Transverse colon (tissue), 4 donors: ENCODE measurements at regions not wholly inside any gene's neighbourhood (a gene's known extent, or its start where the extent isn't known, plus 50 kb on each side); places are given as distances from the start of the nearest gene placed in this dataset.

Experiments
- DNase-seq: peaks from one replicate; pipeline ENCODE4 v3.0.0-alpha.2; 2019
- H3K27ac ChIP-seq, 4 donors: fragments of 200-600 bp; sonication (generic); 2 replicates each; pipeline ENCODE4 v1.5.1; 2016 to 2018; ENCODE audit warnings: inconsistent platforms in 4 of 4
- H3K27me3 ChIP-seq: fragments of 200-600 bp; sonication (generic); 2 replicates; pipeline ENCODE4 v1.5.1; 2017; ENCODE audit warnings: inconsistent platforms
- H3K36me3 ChIP-seq, 4 donors: fragments of 200-600 bp; sonication (generic); 2 replicates each; pipeline ENCODE4 v1.5.1; 2017 to 2019; ENCODE audit warnings: inconsistent platforms in 4 of 4
- H3K4me1 ChIP-seq, 4 donors: fragments of 200-600 bp; sonication (generic); 2 replicates each; pipeline ENCODE4 v1.5.1; 2017 to 2020; ENCODE audit warnings: inconsistent platforms in 4 of 4
- H3K4me3 ChIP-seq, 4 donors: fragments of 200-600 bp; sonication (generic); 1 replicate in 1 of 4; 2 replicates in 3 of 4; pipeline versions ENCODE4 v1.5.1 to v1.6.1; 2017 to 2019; ENCODE audit warnings: inconsistent platforms in 4 of 4
- H3K9me3 ChIP-seq, 2 donors: fragments of 200-600 bp; sonication (generic); 2 replicates each; pipeline ENCODE4 v1.5.1; 2017 to 2019; ENCODE audit warnings: inconsistent platforms in 2 of 2
- CTCF ChIP-seq, 5 experiments: fragments of 200-600 bp in 3 of 5; fragments of 450-650 bp in 2 of 5; sonication (generic) in 3 of 5; IDR thresholded peaks; 1 replicate in 2 of 5; 2 replicates in 3 of 5; pipeline ENCODE4 v1.5.1; 2016 to 2017; ENCODE audit warnings: antibody characterized with exemption in 5 of 5, inconsistent platforms in 3 of 5, mild to moderate bottlenecking in 2 of 5, moderate library complexity in 1 of 5
- EP300 ChIP-seq: sonication (generic); formaldehyde crosslinking; IDR thresholded peaks from one replicate; pipeline ENCODE4 v1.6.1; 2017; ENCODE audit warnings: antibody characterized with exemption, low read depth
- POLR2A ChIP-seq: fragments of 450-650 bp; IDR thresholded peaks from one replicate; pipeline ENCODE4 v1.6.1; 2016; ENCODE audit warnings: antibody characterized with exemption, mild to moderate bottlenecking, moderate library complexity
- POLR2AphosphoS5 ChIP-seq, 3 donors: sonication (generic); formaldehyde crosslinking; IDR thresholded peaks; one replicate each; pipeline ENCODE4 v1.6.1; 2016; ENCODE audit warnings: antibody characterized with exemption in 3 of 3
- WGBS, 2 donors: methylation state at CpG; one replicate each; pipeline ENCODE4 v1.1.5; 2018; ENCODE audit warnings: low coverage in 1 of 2; 5-methylcytosine and 5-hydroxymethylcytosine counted together
- in situ Hi-C, 4 donors: fragments of 200-750 bp; cut with MboI; loops; one replicate each; pipeline versions ENCODE4 v1.15.0 to v1.15.1; 2017; ENCODE audit warnings: low sequenced_read_pairs in 3 of 4, low pct_ligation_motif_present in 1 of 4, low pct_unique_long_range_greater_than_20kb in 1 of 4
- intact Hi-C: fragments of 100-400 bp; cut with DNase I; formaldehyde crosslinking; loops from one replicate; pipeline ENCODE4 v1.15.1; 2023; ENCODE audit warnings: low total_unique reads

- in situ Hi-C loops (no loop called here), intact Hi-C loops (no loop called here)
- Histone ChIP-seq H3K27me3 (no peaks in the 10 kb centered on the region), H3K27ac (no peak overlapping the region), H3K9me3 (no peaks in the 10 kb centered on the region), H3K4me3 (no peak overlapping the region), H3K36me3 (no peaks in the 10 kb centered on the region), H3K4me1 (no peaks in the 10 kb centered on the region)
- WGBS, 2 donors = 72 to 75% methylated on average over 3 to 6 of the region's 6 CpGs
- no peak for DNase-seq
- TF ChIP-seq POLR2A (no peak), CTCF (IDR thresholded peaks at IDR 0.05) (no peak), EP300 (no peak), POLR2AphosphoS5 (IDR thresholded peaks at IDR 0.05) (no peak)
Measured at GRCh38 chr4:180721356-180721755, 1521.8 kb upstream of the TENM3 start.

GRCh38 chr4:180726611-180727010 is 1516.6 kb upstream of the TENM3 start:
- H3K9me3 ChIP-seq = no peaks in the 10 kb centered on the region
- no peaks in the 10 kb centered on the region for H3K36me3 ChIP-seq
- H3K27me3 ChIP-seq = no peaks in the 10 kb centered on the region
- in situ Hi-C loops = no loop called here
- no peak for DNase-seq
- H3K27ac ChIP-seq = no peak overlapping the region
- TF ChIP-seq POLR2AphosphoS5 (IDR thresholded peaks at IDR 0.05) = no peak
- H3K4me1 ChIP-seq = no peaks in the 10 kb centered on the region
- 71 to 74% methylated on average over 6 of the region's 6 CpGs for WGBS, 2 donors
- H3K4me3 ChIP-seq = no peak overlapping the region
- intact Hi-C loops = no loop called here

GRCh38 chr4:180727478-180727877 is 1515.7 kb upstream of the TENM3 start:
- Histone ChIP-seq H3K4me3 (no peak overlapping the region), H3K4me1 (no peaks in the 10 kb centered on the region), H3K27ac (no peak overlapping the region), H3K27me3 (no peaks in the 10 kb centered on the region), H3K9me3 (no peaks in the 10 kb centered on the region), H3K36me3 (no peaks in the 10 kb centered on the region)
- DNase-seq = no peak
- intact Hi-C loops (no loop called here), in situ Hi-C loops (no loop called here)
- 71 to 82% methylated on average over 2 to 3 of the region's 3 CpGs for WGBS, 2 donors
- no peak for TF ChIP-seq CTCF (IDR thresholded peaks at IDR 0.05)
- TF ChIP-seq POLR2A = no peak
- no peak for TF ChIP-seq EP300
- TF ChIP-seq POLR2AphosphoS5 (IDR thresholded peaks at IDR 0.05) = no peak

GRCh38 chr4:180734753-180735432 is 1508.3 kb upstream of the TENM3 start:
- no peak overlapping the region for H3K27ac ChIP-seq
- in situ Hi-C loops (no loop called here), intact Hi-C loops (no loop called here)
- 70 to 79% methylated on average over 6 to 7 of the region's 7 CpGs for WGBS, 2 donors
- DNase-seq = no peak
- TF ChIP-seq POLR2A (no peak), EP300 (no peak), POLR2AphosphoS5 (IDR thresholded peaks at IDR 0.05) (no peak), CTCF (IDR thresholded peaks at IDR 0.05) (no peak)
- no peaks in the 10 kb centered on the region for H3K36me3 ChIP-seq
- no peaks in the 10 kb centered on the region for H3K9me3 ChIP-seq
- H3K27me3 ChIP-seq = no peaks in the 10 kb centered on the region
- no peaks in the 10 kb centered on the region for H3K4me1 ChIP-seq
- H3K4me3 ChIP-seq = no peak overlapping the region

- no peaks in the 10 kb centered on the region for H3K4me1 ChIP-seq
- no peak for DNase-seq
- H3K27ac ChIP-seq = no peak overlapping the region
- no peaks in the 10 kb centered on the region for H3K9me3 ChIP-seq
- intact Hi-C loops (no loop called here), in situ Hi-C loops (no loop called here)
- no peaks in the 10 kb centered on the region for H3K36me3 ChIP-seq
- no peak overlapping the region for H3K4me3 ChIP-seq
- no peak for TF ChIP-seq CTCF (IDR thresholded peaks at IDR 0.05)
- no peak for TF ChIP-seq POLR2AphosphoS5 (IDR thresholded peaks at IDR 0.05)
- no peak for TF ChIP-seq EP300
- TF ChIP-seq POLR2A = no peak
- H3K27me3 ChIP-seq = no peaks in the 10 kb centered on the region
- 71 to 100% methylated on average over 1 of the region's 1 CpG for WGBS, 2 donors
Measured at GRCh38 chr4:180741703-180742102, 1501.5 kb upstream of the TENM3 start.
